ENCODE measurements at regions not wholly inside any gene's neighbourhood (a gene's known extent, or its start where the extent isn't known, plus 50 kb on each side); places are given as distances from the start of the nearest gene placed in this dataset.

GRCh38 chr5:57751710-57752109 lies 269.1 kb upstream of the ACTBL2 start:
- TF ChIP-seq CTCF (conservative IDR thresholded peaks at IDR 0.05 in 1 of 2, IDR thresholded peaks at IDR 0.05 in 1 of 2; ENCODE audit: extremely low read depth in 1 of 2, insufficient read depth in 1 of 2, low read depth in 1 of 2, low read length in 2 of 2) (no peak), EZH2 (IDR thresholded peaks at IDR 0.05; ENCODE audit: borderline replicate concordance, low read length) (no peak)
